HFF-Myc (cell line): ENCODE measurements at regions not wholly inside any gene's neighbourhood (a gene's known extent, or its start where the extent isn't known, plus 50 kb on each side); places are given as distances from the start of the nearest gene placed in this dataset.

Experiments
- DNase-seq: peaks from one replicate; pipeline ENCODE4 v3.0.0-alpha.2; 2011; ENCODE audit warnings: low read depth; ENCODE audit errors: extremely low read depth
- H3K4me3 ChIP-seq: replicated peaks from 2 replicates; pipeline ENCODE4 v1.5.1; 2011; ENCODE audit warnings: low read depth, mild to moderate bottlenecking, control low read depth, low read length
- TF ChIP-seq, protein P1 (sequence below): IDR thresholded peaks from 2 replicates; pipeline ENCODE4 v1.5.1; 2012; ENCODE audit warnings: mild to moderate bottlenecking, low read depth, low read length, control low read depth; ENCODE audit errors: missing control alignments

DNA sequence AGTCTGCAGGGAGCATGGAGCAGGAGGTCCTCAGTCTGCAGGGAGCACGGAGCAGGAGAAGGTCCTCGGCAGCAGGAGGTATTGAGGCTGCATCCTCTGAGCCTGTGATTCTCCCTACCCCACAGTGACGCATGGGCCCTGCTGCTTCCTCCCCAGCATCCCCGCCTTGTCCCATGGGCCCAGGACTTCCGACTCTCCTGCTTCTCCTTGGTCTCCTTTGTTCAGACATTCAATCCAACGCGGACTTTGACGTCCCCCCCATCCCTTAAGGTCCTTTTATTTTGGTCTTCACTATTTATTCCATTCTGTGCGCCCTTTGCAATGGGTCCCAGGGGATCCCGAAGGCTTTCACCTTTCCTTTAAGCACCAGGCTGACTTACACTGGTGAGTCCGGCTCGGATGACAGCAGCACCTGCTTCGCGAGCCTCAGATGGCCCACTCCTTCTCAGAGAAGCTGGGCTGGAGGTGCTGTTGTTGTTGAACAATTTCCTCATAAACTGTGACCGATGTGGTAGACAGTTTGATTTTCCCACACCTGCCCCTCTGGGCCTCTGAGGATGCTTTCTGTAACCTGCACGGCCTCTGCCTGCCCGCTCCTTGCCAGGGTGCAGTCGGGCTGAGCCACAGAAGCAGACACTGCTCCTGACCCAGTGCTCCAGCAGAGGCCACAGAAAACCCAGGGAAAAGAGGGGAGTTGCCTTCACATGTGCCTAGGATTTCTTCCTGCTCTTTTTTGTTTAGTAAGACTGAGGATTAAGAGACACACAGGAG, 407.2 kb upstream of the SHH start:
- TF ChIP-seq, protein P1, sequence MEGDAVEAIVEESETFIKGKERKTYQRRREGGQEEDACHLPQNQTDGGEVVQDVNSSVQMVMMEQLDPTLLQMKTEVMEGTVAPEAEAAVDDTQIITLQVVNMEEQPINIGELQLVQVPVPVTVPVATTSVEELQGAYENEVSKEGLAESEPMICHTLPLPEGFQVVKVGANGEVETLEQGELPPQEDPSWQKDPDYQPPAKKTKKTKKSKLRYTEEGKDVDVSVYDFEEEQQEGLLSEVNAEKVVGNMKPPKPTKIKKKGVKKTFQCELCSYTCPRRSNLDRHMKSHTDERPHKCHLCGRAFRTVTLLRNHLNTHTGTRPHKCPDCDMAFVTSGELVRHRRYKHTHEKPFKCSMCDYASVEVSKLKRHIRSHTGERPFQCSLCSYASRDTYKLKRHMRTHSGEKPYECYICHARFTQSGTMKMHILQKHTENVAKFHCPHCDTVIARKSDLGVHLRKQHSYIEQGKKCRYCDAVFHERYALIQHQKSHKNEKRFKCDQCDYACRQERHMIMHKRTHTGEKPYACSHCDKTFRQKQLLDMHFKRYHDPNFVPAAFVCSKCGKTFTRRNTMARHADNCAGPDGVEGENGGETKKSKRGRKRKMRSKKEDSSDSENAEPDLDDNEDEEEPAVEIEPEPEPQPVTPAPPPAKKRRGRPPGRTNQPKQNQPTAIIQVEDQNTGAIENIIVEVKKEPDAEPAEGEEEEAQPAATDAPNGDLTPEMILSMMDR: no peak
- H3K4me3 ChIP-seq: no peak overlapping the region
- no peak for DNase-seq

DNA sequence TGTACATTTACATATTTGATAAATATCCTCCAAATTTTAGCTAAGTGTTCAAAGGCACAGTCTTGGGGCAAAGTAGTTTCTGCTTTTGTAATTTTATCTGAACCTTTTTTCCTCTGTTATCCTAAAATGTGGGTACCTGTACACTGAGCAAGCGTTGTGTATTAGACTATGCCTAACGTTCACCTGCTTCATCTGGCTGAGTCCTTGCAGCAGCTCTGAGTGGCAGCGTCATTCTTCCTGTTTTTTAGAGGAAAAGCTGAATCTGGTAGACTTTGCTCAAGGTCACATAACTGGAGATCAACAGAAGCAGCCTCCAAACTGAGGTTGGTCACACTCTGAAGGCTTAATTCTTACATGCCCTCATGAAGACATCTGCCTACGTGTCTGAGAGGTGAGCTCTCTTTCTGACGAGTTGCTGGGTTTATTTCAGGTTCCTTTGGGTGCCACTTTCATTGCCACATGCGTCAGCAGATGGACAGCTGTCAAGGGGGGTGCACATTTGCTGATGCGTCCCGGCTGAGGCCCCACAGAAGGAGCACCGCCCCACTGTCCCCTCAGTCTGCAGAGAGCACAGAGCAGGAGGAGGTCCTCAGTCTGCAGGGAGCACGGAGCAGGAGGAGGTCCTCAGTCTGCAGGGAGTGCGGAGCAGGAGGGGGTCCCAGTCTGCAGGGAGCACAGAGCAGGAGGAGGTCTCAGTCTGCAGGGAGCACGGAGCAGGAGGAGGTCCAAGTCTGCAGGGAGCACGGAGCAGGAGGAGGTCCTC, 406.5 kb upstream of the SHH start:
- no peak overlapping the region for H3K4me3 ChIP-seq
- TF ChIP-seq, protein P1: no peak
- DNase-seq: no peak

- TF ChIP-seq, protein P1: no peak
- no peak overlapping the region for H3K4me3 ChIP-seq
- DNase-seq: no peak
These were observed 405.5 kb upstream of the SHH start for GRCh38 chr7:156217803-156218202.

DNA sequence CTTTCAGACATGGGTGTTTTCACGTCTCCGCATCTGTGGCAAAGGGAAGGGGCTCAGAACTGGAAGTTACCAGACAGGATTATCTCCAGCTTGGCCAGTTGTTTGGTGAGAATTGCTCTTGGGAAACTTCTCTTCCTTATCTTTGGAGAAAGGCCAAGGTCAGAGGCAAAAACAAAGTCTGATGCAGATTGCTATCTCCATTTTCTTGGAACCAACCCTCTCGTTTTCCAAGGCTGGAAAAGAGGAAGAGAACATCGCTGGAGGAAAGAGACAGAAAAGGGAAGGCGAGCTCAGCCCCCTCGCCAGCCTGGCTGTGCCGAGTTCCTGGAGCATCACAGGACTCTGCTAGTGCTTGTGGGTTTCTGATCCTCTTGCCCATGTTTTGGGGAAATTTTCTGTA, 396.8 kb upstream of the SHH start:
- DNase-seq: no peak
- TF ChIP-seq, protein P1: no peak
- H3K4me3 ChIP-seq: no peak overlapping the region

- TF ChIP-seq, protein P1: no peak
- H3K4me3 ChIP-seq: no peak overlapping the region
- no peak for DNase-seq
These were observed 395.0 kb upstream of the SHH start for GRCh38 chr7:156207306-156207705.

DNA sequence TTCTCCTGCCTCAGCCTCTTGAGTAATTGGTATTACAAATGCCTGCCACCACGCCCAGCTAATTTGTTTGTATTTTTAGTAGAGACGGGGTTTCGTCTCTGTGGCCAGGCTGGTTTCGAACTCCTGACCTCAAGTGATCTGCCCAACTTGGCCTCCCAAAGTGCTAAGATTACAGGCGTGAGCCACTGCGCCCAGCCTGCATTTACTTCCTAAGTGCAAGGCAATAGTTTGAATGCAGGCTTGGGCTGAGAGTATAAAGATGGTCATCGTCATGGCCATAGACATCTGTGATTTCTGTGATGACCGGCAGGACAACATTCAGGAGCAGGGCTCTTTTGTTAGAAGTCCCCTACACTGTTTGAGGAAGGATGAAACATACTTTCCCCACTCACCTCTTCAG, 393.9 kb upstream of the SHH start:
- H3K4me3 ChIP-seq: no peak overlapping the region
- DNase-seq: no peak
- TF ChIP-seq, protein P1: no peak
